ENCODE measurements at regions not wholly inside any gene's neighbourhood (a gene's known extent, or its start where the extent isn't known, plus 50 kb on each side); places are given as distances from the start of the nearest gene placed in this dataset.

GRCh38 chr1:5312862-5313261, 658.5 kb downstream of the AJAP1 start:
- WGBS (ENCODE audit: insufficient coverage), result 76% methylated on average over 5 of the region's 11 CpGs
- H3K36me3 Mint-ChIP-seq, result no peaks in the 10 kb centered on the region
- TF ChIP-seq CTCF (IDR thresholded peaks at IDR 0.05), result no peak
- H3K4me1 Mint-ChIP-seq, result no peaks in the 10 kb centered on the region
- intact Hi-C loops (cut with micrococcal nuclease), result no loop called here
- no peak overlapping the region for H2AFZ ChIP-seq (ENCODE audit: insufficient read depth, low read depth, low read length, poor library complexity, severe bottlenecking)
- no peak overlapping the region for H3K4me3 Mint-ChIP-seq
- H3K27ac Mint-ChIP-seq, result no peak overlapping the region
- H3K4me1 ChIP-seq (ENCODE audit: control insufficient read depth in 1 of 2, insufficient read depth in 2 of 2, low read length in 2 of 2), result no peaks in the 10 kb centered on the region
- no peaks in the 10 kb centered on the region for H3K27me3 ChIP-seq (ENCODE audit: control insufficient read depth in 2 of 2, insufficient read depth in 2 of 2, low read length in 2 of 2)
- H3K9me3 Mint-ChIP-seq, result peaks cover 0 to 1% (median 0%) of the 10 kb centered on the region in 7 donors
- H3K4me3 ChIP-seq (replicated peaks in 1 of 3; ENCODE audit: low read depth in 2 of 3, low read length in 3 of 3), result no peak overlapping the region
- H3K79me2 ChIP-seq (ENCODE audit: insufficient read depth, low read length), result no peaks in the 10 kb centered on the region
- H3K9me3 ChIP-seq (replicated peaks in 1 of 2; ENCODE audit: control insufficient read depth in 1 of 2, insufficient read depth in 1 of 2, low read length in 2 of 2), result no peaks in the 10 kb centered on the region
- DNase-seq, result no peak
- H3K9ac ChIP-seq (ENCODE audit: insufficient read depth, low read length, poor library complexity, severe bottlenecking), result no peak overlapping the region
- H4K20me1 ChIP-seq (ENCODE audit: insufficient read depth, low read length), result no peaks in the 10 kb centered on the region
- no peaks in the 10 kb centered on the region for H3K36me3 ChIP-seq (replicated peaks in 1 of 2; ENCODE audit: control insufficient read depth in 1 of 2, insufficient read depth in 2 of 2, low read length in 2 of 2)
- H3K27ac ChIP-seq (ENCODE audit: low read depth in 1 of 2, low read length in 2 of 2), result no peak overlapping the region
- H3K27me3 Mint-ChIP-seq (ENCODE audit: low read depth in 3 of 3), result peaks cover 1 to 4% (median 2%) of the 10 kb centered on the region in 3 donors
- H3K4me2 ChIP-seq (replicated peaks; ENCODE audit: extremely low read depth, low read length, poor library complexity, severe bottlenecking), result no peak overlapping the region

- no peak overlapping the region for H3K4me2 ChIP-seq (replicated peaks; ENCODE audit: extremely low read depth, low read length, poor library complexity, severe bottlenecking)
- intact Hi-C loops (cut with micrococcal nuclease), result no loop called here
- H3K27ac Mint-ChIP-seq, result no peak overlapping the region
- H4K20me1 ChIP-seq (ENCODE audit: insufficient read depth, low read length), result no peaks in the 10 kb centered on the region
- no peaks in the 10 kb centered on the region for H3K4me1 ChIP-seq (ENCODE audit: control insufficient read depth in 1 of 2, insufficient read depth in 2 of 2, low read length in 2 of 2)
- H3K27ac ChIP-seq (ENCODE audit: low read depth in 1 of 2, low read length in 2 of 2), result no peak overlapping the region
- H3K36me3 Mint-ChIP-seq, result no peaks in the 10 kb centered on the region
- no peaks in the 10 kb centered on the region for H3K36me3 ChIP-seq (replicated peaks in 1 of 2; ENCODE audit: control insufficient read depth in 1 of 2, insufficient read depth in 2 of 2, low read length in 2 of 2)
- H3K9me3 ChIP-seq (replicated peaks in 1 of 2; ENCODE audit: control insufficient read depth in 1 of 2, insufficient read depth in 1 of 2, low read length in 2 of 2), result no peaks in the 10 kb centered on the region
- H3K4me3 ChIP-seq (replicated peaks in 1 of 3; ENCODE audit: low read depth in 2 of 3, low read length in 3 of 3), result no peak overlapping the region
- no peak for TF ChIP-seq CTCF (IDR thresholded peaks at IDR 0.05)
- H3K9ac ChIP-seq (ENCODE audit: insufficient read depth, low read length, poor library complexity, severe bottlenecking), result no peak overlapping the region
- DNase-seq, result no peak
- H3K27me3 Mint-ChIP-seq (ENCODE audit: low read depth in 3 of 3), result peaks cover 1 to 4% (median 2%) of the 10 kb centered on the region in 3 donors
- H3K79me2 ChIP-seq (ENCODE audit: insufficient read depth, low read length), result no peaks in the 10 kb centered on the region
- no peak overlapping the region for H3K4me3 Mint-ChIP-seq
- peaks cover 0 to 1% (median 0%) of the 10 kb centered on the region in 7 donors for H3K9me3 Mint-ChIP-seq
- H3K27me3 ChIP-seq (ENCODE audit: control insufficient read depth in 2 of 2, insufficient read depth in 2 of 2, low read length in 2 of 2), result no peaks in the 10 kb centered on the region
- H3K4me1 Mint-ChIP-seq, result no peaks in the 10 kb centered on the region
- H2AFZ ChIP-seq (ENCODE audit: insufficient read depth, low read depth, low read length, poor library complexity, severe bottlenecking), result no peak overlapping the region
- 76% methylated on average over 4 of the region's 7 CpGs for WGBS (ENCODE audit: insufficient coverage)
Measured at GRCh38 chr1:5312293-5312674, 657.9 kb downstream of the AJAP1 start.
